Hippocampal formation (tissue), 2 donors: ENCODE measurements at regions not wholly inside any gene's neighbourhood (a gene's known extent, or its start where the extent isn't known, plus 50 kb on each side); places are given as distances from the start of the nearest gene placed in this dataset.

Source experiments
- DNase-seq, 2 donors: peaks; one replicate each; lab custom pipeline; 2025; lab: John Stamatoyannopoulos, UW

GRCh38 chr22:47943729-47944700, 1181.6 kb downstream of the TBC1D22A start:
- DNase-seq, result no peak

GRCh38 chr22:47940211-47940610, 1177.8 kb downstream of the TBC1D22A start:
- DNase-seq, result no peak

GRCh38 chr22:47933891-47934290, 1171.4 kb downstream of the TBC1D22A start:
- no peak for DNase-seq

GRCh38 chr22:47933226-47933625, 1170.8 kb downstream of the TBC1D22A start:
- no peak for DNase-seq

- no peak for DNase-seq
Observed at GRCh38 chr22:47929646-47930185, 1167.3 kb downstream of the TBC1D22A start.

- DNase-seq, result no peak
Observed at GRCh38 chr22:47929073-47929472, 1166.6 kb downstream of the TBC1D22A start.

GRCh38 chr22:47928631-47929030, 1166.2 kb downstream of the TBC1D22A start:
- DNase-seq, result no peak

- DNase-seq, result no peak
Observed at GRCh38 chr22:47927648-47928210, 1165.3 kb downstream of the TBC1D22A start.

GRCh38 chr22:47923011-47923427, 1160.6 kb downstream of the TBC1D22A start:
- no peak for DNase-seq

GRCh38 chr22:47921906-47922305, 1159.5 kb downstream of the TBC1D22A start:
- no peak for DNase-seq

GRCh38 chr22:47920380-47920959, 1158.0 kb downstream of the TBC1D22A start:
- no peak for DNase-seq

GRCh38 chr22:47919893-47920292, 1157.4 kb downstream of the TBC1D22A start:
- no peak for DNase-seq

- no peak for DNase-seq
Observed at GRCh38 chr22:47919001-47919441, 1156.6 kb downstream of the TBC1D22A start.

- no peak for DNase-seq
Observed at GRCh38 chr22:47918276-47918921, 1155.9 kb downstream of the TBC1D22A start.

- DNase-seq, result no peak
Observed at GRCh38 chr22:47914481-47915097, 1152.1 kb downstream of the TBC1D22A start.

- no peak for DNase-seq
Observed at GRCh38 chr22:47902646-47903180, 1140.3 kb downstream of the TBC1D22A start.

GRCh38 chr22:47901911-47902310, 1139.5 kb downstream of the TBC1D22A start:
- DNase-seq, result no peak

- no peak for DNase-seq
Observed at GRCh38 chr22:47899894-47900293, 1137.4 kb downstream of the TBC1D22A start.

- no peak for DNase-seq
Observed at GRCh38 chr22:47898946-47899345, 1136.5 kb downstream of the TBC1D22A start.

- DNase-seq, result no peak
Observed at GRCh38 chr22:47891609-47892008, 1129.2 kb downstream of the TBC1D22A start.

GRCh38 chr22:47888817-47889216, 1126.4 kb downstream of the TBC1D22A start:
- DNase-seq, result no peak
